HG03159 (cell line): ENCODE measurements at regions not wholly inside any gene's neighbourhood (a gene's known extent, or its start where the extent isn't known, plus 50 kb on each side); places are given as distances from the start of the nearest gene placed in this dataset.
"Not testable (repeated sequence)": the region's sequence is repeated elsewhere in the genome, so short reads cannot be mapped to it uniquely, and the experiment has no call there.

Experiments
- ATAC-seq: cut with Tn5 transposase; IDR thresholded peaks from one replicate; pipeline ENCODE4 v1.9.1; 2021; ENCODE audit warnings: mild to moderate bottlenecking, moderate library complexity; ENCODE audit not compliant: unreplicated experiment

DNA sequence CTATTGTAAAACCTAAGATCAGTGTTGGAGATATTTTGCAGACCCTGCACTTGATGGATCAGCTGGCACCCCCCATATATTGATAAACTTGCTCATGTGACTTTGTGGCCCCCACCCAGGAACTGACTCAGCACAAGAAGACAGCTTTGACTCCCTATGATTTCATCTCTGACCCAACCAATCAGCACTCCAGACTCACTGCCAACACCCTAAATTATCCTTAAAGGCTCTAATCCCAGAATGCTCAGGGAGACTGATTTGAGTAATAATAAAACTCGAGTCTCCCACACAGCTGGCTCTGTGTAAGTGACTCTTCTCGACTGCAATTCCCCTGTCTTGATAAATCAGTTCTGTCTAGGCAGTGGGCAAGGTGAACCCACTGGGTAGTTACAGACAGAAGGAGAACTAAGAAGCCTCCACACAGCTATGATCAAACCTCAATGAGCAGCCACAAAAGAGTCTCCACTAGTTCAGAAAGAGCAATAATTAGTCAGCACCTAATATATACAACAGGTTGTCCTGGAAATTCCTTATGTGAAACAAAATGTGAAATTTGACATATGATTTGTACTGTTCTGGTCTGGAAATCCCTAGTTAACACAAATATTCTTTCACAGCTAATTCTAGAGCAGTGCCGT lies 52.2 kb downstream of the ACTL7B start:
- ATAC-seq: no peak

DNA sequence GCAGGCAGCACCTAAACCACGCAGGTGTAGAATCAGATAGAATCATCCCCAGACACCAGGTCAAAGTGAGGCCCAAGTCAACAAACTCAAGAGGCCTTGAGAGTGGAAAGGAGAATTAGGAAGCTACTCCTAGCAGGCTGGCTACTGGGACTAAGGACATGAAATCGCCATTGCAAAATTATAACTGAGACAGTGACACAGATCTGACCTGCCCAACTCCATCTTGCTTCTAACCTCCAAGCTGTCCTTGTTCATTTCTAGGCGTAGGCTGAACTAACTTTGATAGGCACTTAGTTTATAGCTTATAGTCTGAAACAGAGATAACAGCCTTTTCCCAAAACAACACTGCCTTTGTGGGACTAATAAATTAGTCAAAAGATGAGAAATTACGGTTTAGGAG lies 52.8 kb downstream of the ACTL7B start:
- no peak for ATAC-seq

DNA sequence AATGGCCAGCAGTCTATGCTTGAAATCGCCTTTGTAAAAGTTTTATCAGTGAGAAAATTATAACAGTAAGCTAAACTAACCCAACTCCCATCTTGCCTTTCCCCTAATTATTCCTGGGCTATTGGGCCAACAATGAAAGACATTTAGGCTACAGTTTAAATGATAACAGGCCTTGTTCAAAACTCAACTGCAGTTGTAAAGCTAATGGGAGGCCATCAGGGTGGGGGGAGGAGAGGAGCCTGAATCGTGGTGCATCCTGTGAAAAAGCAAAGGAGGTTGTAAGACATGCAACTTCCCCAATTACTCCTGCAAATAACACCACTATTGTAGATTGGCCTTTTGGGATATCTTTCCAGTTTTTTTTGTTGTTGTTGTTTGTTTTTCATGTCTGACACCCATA lies 53.8 kb downstream of the ACTL7B start:
- ATAC-seq: no peak

DNA sequence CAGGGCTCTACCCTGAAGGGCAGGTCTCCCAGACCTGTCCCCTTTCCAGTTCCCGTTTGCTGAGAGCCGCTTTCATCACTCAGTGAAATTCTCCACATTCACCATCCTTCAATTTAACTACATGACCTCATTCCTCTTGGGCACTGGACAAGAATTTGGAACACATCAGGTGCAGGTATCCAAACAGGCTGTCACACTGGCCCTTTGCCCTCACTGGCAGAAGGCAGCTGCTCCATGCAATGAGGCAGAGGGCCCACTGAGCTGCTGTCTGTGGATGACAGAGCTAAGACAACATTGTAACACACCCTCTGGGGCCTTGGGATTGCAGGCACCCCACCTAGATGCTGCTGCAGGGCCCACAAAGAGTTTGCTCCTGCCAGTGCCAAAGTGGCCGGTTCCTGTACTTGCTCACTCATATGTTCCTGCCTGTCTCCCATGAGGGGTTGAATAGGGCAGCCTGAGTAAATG lies 55.1 kb downstream of the ACTL7B start:
- ATAC-seq: no peak

DNA sequence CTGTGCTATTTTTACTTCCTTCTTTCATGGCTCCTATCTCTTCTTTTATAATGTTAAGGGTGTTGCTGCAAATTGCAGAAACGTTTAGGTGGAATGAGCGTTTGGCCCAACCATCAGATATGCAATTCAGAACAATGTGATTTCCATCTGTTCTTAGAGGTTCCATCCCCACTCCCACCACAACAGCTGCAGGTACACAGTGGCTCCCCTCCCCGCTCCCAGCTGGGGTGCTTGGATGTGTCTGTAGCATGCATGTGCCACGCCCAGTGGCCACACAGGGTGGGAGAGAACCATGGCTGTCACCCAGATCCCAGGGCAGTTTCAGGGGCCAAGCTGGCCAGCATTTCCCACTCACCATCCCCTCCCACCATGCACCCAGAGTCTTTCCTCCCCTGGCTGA lies 62.2 kb downstream of the ACTL7B start:
- ATAC-seq: no peak

DNA sequence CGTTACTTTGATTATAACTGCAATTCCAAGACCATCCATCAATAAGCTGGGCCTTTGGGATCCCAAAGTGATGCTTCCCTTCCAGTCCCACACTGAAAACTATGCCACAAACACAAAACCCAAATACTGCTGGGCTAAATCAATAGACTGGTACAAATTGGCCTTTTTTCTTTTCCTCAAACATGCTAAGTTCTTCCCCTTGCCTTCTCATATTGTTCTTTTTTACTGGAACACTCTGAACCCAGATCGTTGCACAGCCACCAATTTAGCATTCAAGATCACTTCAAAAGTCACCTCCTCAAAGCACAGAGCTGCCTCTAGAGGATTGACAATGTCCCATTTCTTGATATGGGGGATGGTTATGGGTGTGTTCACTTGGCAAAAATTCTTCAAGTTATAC lies 66.0 kb downstream of the ACTL7B start:
- no peak for ATAC-seq

DNA sequence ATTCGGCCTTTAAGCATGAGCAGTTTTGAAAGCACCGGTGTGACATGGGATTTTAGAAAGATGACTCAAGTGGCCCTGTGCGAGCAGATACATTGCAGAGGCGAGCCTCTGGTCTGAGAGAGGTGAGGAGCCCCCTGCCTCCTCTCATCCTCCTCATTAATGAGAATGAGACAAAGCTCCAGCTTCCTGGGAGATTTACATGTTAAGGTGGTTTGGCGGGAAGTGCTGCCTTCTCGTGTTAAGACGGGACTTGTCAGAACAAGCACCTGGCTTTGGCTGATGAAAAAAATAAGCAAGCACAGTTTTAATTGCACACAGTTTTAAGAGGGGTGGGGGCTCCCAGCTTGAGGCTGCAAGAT lies 68.1 kb downstream of the ACTL7B start:
- no peak for ATAC-seq

DNA sequence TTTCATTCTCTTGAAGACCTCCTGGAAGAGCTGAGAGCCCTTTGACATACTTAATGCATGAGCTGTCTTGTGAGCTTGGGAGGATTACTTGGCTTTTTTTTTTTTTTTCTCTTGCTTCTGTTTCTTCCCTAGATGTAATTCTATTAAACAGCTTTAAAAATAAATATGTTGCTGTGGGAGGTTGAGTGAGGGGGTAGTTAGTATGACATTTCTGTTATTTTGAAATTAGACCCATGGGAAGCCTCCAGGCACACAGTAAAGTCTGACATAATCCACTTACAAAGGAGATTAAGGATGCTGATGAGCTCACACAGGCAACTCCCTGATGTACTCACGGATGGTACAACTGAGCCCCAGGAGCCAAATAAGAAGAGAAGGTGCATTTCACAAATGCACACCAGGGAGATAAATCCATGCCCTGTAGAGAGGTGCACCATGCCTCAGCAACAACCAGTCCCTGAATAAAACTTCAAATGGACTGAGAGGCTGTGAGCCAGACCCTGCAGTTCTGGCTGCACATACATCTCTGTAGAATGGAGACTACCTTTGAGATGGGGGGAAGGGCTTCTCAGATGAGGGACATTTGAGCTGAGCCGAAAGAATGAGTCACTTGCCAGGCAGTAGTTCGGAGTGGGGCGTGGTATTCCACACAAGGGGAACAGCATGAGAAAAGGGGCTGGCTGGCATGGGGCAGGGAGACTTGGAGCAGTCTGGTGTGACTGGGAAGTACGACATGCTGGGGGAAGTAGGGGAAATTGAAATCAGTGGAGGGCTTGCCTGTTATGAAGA lies 68.7 kb downstream of the ACTL7B start:
- no peak for ATAC-seq

DNA sequence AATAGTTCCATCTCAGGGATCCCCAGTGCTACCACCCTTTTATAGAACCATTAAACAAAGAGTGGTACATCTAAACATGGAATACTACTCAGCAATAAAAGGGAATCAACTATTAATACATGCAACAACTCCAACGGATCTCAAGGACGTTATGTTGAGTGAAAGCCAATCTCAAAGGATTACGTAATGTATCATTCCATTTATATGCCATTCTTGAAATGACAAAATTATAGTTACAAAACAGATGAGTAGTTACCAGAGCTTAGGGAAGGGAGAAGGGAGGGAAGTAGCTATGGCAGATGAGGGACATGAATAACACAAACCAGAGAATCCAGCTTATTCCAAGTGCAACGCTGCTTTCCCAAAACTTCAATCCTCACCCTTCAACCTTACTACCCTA lies 69.5 kb downstream of the ACTL7B start:
- ATAC-seq: no peak

DNA sequence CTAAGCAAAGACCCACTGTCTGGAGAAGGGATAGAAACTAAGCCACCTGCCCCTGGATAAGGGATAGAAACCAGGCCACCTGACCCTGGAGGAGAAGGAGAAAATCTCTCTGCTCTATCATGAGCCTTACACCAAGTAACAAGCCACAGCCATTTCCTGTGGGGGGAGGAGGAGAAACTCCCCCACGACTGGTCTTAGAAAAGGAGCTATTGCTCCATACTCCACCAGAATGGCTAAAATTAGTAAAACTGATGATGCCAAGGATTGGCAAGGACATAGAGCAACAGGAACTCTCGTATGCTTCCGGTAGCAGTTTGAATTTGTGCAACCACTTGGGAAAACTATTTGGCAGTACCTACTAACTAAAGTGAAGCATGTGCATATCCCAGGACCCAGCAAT lies 70.8 kb downstream of the ACTL7B start:
- no peak for ATAC-seq

DNA sequence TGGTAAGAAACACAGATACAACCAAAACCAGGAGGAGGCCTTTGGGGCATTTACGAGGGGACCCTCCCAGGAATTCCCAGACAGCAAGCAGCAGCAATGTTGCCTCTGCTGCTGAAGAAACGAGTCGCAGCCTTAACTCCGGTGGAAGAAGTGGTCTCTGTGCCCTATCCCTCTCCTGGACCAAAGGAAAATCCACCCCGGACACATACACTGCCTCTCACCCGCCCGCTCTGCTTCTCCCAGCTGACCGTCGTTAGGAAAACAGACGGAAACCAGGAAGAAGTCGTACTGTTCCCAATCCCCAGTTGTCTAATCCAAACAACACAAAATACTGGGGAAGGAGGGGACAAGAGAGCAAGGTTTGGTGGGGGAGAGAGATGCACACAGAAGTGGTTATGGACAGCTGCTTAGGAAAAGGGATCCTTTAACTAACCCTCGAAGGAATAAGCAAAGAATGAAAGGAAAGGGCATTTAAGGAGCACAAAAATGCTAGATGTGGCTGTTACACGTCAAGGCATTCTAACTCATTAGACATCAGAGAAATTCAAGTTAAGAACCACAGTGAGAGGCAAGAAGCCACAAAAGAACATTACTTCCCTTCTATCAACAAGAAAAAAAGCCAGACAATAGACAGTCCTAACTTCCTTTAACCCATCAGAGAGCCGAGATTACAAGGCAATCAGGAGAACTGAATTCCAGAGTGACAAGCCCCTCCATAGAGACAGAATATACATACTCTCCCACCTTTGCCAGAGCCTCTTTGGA lies 71.9 kb downstream of the ACTL7B start:
- ATAC-seq: no peak

DNA sequence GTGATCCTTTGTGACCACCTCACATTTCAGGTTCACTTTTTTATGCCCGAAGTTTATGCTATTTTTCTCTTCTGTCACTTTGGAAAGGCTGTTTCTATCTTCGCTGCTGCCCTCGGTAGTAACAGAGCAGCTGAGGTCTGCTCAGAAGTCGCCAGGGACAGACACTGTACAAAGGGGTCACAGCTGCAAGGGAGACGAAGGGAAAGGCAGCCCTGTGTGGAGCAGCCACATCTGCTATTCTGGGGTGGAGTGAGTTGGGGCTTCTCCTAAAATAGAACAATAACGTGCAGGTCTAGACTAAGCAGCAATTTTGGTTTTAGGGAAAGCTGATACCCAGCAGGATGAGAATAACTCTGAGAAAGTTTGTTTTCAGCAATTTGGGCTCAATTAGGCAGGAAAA lies 72.5 kb downstream of the ACTL7B start:
- no peak for ATAC-seq

DNA sequence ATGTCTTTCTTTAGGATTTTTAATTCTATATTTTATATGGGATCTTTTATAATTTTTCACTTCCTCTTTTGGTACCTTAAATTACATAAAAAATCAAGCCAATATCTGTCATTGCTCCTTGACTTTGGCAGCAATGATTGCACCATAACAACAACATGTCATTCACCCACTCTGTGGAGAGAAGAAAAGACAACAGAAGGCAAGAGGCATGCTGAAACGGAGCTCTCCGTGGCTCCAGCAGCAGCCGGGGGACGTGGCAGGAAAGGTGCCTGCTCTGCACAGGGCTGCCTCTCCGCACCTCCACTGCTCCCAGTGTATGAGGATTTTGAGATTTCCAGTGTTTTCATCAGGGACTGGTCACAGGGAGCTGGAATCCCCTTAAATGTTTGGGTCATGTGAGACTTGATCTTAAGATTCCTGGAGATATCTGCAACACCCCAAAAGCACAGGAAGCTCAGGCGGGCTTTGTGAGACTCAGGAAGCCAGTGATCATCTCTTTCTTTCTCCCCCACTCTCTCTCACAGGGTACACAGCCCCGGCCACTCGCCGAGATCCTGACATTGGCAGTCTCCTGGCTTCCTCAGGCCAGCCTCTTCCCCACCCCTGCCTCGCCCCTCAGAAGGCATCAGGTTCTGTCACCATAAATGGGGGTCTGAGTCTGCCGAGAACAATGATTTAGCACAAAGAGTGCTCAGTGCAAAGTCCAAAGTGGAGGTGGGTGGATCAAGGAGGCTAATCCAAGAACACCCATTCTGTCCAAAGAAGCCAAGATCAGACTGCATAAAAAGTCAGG lies 74.6 kb downstream of the ACTL7B start:
- ATAC-seq: no peak

DNA sequence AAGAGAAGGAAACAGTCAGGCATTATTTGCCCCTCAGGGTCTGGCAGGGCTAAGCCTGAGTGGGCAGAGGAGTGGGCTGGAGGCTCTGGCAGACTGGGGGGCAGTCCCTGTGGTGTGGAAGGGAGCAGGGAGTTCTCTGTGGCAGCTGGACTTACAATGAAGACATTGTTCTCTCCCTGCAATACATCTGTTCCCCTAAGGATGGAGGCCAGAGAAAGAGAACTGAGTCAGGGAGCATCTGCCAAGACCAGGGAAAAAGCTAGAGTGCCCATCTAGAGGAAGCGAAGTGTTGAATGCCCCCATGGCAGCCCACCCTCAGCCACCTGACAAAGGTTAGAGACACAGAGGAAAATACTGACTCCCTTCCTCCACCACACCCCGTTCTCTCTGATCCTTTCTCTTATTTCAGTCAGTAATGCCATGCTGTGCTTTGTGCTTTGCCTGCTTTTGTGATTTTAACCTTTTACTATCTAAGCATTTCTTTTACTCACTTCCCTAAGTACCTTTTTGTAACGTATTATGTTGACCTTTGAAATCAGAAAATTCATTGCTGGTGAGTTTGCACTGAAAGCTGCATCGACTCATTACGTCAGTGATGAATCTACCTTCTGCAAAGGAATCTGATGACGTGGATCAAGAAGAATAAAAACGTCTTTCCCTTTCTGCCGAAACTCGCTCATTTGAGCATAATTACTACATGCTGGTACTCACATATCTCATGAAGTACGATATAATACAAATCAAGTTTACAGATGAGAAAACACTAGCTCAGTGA lies 76.0 kb downstream of the ACTL7B start:
- no peak for ATAC-seq

DNA sequence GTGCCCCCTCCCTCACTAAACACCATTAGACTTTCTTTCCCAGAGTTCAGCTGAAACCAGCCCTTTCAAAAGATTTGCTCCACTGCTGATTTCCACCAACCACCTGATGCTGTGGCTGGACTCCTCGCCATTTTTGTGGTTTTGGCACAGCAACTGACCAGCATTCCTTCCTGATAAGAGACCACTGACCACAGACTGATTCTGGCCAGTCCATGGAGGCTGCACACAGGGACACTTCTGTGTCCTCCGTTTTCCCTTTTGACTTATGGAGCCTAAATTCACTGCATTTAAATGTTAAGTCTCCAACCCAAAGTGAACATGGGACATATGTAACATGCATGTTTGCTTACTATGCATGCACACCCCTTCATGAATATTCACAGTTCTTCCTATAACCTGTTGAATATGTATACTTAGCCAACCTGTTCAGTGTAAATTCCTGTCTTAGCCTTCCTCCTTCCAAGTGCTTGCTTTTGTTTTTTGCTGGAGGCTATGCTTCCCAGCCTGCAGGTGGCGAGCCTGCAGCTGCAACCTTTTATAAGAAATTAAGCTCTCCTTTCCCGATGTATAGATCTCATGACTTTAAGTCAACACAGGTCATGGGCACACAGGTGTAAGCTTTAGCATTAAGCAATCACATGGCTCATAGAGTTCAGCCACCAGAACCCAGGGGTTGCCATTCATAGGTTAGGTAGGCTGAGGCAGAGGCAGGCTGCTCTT lies 78.7 kb downstream of the ACTL7B start:
- ATAC-seq: no peak

DNA sequence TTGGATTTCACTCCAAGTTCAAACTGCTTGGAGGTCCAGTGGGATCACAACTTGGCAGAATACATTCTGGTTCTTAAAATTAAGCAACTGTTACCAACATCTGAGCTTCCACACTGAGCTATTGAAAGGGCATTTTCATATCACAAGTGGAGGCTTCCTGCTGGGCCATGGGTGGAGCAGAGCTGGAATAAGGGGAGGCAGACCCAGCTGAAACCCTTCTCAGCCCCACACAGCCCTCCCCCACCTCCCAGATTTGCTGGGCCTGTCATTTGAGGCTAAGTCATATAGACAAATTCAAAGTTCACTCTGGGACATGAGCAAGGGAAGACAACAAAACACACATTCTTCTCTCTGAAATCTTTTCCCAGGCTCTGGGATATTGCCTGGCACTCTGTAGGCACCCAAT lies 79.9 kb downstream of the ACTL7B start:
- no peak for ATAC-seq

DNA sequence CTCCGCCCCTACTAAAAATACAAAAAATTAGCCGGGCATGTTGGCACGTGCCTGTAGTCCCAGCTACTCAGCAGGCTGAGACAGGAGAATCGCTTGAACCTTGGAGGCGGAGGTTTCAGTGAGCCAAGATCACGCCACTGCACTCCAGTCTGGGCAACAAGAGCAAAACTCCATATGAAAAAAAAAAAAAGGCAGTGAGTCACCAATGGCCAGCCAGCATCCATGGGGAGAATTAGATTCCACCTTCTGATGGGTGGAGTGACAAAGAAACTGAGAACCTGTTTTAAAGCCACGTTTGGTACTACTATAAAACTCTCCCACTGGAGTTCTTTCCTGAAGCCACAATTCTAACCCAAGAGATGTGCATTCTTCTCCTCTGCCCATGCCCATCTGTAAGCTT lies 81.7 kb downstream of the ACTL7B start:
- not testable (repeated sequence) for ATAC-seq

DNA sequence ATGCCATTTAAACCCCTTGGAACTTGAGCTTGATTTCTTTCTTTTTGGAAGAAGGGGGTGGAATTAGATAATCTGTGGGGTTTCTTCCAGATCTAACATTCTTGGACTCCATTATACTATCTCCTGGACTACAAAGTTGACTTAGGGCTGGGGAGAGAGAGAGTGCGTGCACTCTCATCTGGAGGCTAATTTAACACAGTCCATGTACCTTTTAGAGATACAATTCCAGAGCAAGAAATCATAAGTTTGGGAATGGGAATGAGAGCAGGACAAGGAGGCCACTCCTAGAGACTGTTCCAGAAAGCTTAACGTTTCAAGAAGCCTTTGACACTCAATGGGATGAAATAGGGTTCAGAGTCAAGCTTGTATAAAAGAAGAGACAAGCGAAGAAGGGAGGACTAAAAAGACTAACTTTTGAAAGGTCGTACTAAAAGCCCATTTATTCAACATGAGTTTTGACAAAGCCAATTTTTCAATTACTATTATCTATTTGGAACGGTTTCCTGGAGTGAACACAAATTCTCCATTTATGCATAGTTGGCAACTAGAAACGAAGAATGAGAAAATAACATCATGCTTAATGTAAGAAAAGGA lies 83.4 kb downstream of the ACTL7B start:
- ATAC-seq: no peak

DNA sequence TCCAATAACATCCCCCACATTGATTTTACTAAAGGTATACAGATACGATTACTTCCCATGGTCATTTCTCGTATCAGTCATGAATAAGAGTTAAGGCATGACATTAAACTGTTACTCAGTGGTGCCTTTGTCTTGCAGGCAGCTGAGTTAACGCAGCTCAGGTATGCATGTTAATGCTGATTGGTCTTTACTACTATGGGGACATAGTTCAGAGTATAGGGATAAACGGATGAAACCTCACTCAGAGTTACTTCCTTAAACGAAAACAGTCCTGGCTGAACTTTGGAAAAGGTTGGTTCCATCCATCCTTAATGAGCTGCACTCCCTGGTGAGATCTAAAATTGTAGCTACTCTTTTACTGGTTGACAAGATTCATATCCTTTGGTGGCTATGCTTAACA lies 87.0 kb downstream of the ACTL7B start:
- no peak for ATAC-seq
